ENCODE measurements at regions not wholly inside any gene's neighbourhood (a gene's known extent, or its start where the extent isn't known, plus 50 kb on each side); places are given as distances from the start of the nearest gene placed in this dataset.

DNA sequence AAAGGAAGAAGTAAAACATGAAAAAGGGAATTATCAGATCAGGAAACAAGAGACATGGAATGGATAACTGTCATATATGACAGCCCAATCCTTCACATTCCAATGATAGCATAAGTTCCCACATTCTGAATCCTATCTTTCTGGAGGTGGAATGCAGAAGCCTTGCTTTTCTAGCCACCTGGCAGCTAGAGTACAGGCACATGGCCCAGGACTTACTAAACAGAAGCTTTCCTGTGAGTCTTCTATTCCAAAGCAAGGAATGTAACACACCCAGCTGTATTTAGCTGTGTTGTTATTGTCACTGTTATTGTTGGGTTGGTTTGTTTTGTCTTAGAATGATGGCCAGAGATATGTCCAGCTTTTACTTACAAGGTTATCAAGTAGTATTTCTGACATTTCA is 780.5 kb upstream of the ZNF608 start:
- Mint-ChIP-seq H3K27me3 (no peaks in the 10 kb centered on the region), H3K4me1 (no peaks in the 10 kb centered on the region), H3K27ac (ENCODE audit: low read depth) (no peak overlapping the region), H3K4me3 (no peak overlapping the region), H3K9me3 (peaks cover 17% of the 10 kb centered on the region), H3K36me3 (ENCODE audit: insufficient read depth) (no peaks in the 10 kb centered on the region)
- DNase-seq (ENCODE audit: low spot score in 2 of 2) (no peak), ATAC-seq (replicated peaks; ENCODE audit: extremely low read depth, poor library complexity, severe bottlenecking) (no peak)

DNA sequence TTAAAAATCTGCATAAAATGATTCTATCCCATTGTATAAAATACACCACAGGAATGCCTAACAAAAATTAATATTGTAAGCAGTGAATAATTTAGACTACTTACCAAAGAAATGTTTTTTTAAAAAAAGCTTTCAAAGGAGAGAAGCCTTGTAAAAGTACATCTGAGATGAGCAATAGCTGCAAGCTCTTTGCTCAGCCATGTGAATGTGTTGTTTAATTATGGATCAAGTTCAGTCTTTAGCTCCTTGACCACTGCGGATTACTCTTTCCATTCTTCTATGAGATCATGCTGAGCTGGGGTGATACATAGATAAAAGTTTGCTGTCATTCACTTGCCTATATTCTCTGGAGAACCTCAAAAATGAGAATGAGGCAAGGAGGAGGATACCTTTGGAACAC is 782.4 kb upstream of the ZNF608 start:
- H3K9me3 Mint-ChIP-seq, result peaks cover 17% of the 10 kb centered on the region
- no peak for ATAC-seq (replicated peaks; ENCODE audit: extremely low read depth, poor library complexity, severe bottlenecking)
- H3K4me3 Mint-ChIP-seq, result no peak overlapping the region
- no peaks in the 10 kb centered on the region for H3K4me1 Mint-ChIP-seq
- H3K27ac Mint-ChIP-seq (ENCODE audit: low read depth), result no peak overlapping the region
- no peak for DNase-seq (ENCODE audit: low spot score in 2 of 2)
- no peaks in the 10 kb centered on the region for H3K36me3 Mint-ChIP-seq (ENCODE audit: insufficient read depth)
- no peaks in the 10 kb centered on the region for H3K27me3 Mint-ChIP-seq

DNA sequence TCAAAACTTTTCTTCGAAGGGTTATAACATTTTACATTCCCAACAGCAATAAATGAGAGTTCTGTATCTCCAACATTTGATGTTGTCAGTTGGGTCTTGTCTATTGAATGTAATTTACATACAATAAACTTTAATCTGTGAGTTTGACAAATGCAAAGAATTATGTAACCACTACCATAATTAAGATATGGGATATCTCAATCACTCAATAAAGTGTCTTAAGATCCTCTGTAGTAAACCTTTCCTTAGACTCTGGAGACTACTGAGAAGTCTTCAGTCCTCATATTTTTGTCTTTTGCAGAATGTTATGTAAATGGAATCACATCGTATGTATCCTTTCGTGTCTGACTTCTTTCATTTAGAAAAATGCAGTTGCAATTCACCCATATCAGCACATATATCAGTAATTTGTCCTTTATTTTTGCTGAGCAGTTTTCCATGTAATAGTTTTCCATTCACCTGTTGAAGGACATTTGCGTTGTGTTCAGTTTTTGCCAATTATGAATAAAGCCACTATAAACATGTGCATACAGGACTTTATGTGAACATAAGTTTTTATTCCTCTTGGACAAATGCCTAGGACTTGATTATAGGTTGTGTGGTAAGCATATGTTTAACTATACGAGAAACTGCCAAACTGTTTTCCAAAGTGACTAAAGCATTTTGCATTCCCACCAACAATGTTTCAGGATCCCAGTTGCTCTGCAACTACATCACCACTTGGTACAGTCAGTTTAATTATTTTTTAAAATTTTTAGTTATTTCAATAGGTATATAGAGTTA is 784.6 kb upstream of the ZNF608 start:
- Mint-ChIP-seq H3K4me1 (no peaks in the 10 kb centered on the region), H3K36me3 (ENCODE audit: insufficient read depth) (no peaks in the 10 kb centered on the region), H3K27me3 (no peaks in the 10 kb centered on the region), H3K4me3 (no peak overlapping the region), H3K9me3 (peaks cover 17% of the 10 kb centered on the region), H3K27ac (ENCODE audit: low read depth) (no peak overlapping the region)
- DNase-seq (ENCODE audit: low spot score in 2 of 2), result no peak
- ATAC-seq (replicated peaks; ENCODE audit: extremely low read depth, poor library complexity, severe bottlenecking), result no peak

- no peak overlapping the region for H3K4me3 Mint-ChIP-seq
- H3K4me1 Mint-ChIP-seq, result no peaks in the 10 kb centered on the region
- H3K9me3 Mint-ChIP-seq, result peaks cover 34% of the 10 kb centered on the region
- ATAC-seq (replicated peaks; ENCODE audit: extremely low read depth, poor library complexity, severe bottlenecking) (no peak), DNase-seq (ENCODE audit: low spot score in 2 of 2) (no peak)
- H3K36me3 Mint-ChIP-seq (ENCODE audit: insufficient read depth), result no peaks in the 10 kb centered on the region
- H3K27me3 Mint-ChIP-seq, result no peaks in the 10 kb centered on the region
- H3K27ac Mint-ChIP-seq (ENCODE audit: low read depth), result no peak overlapping the region
Observed at GRCh38 chr5:125536095-125536494, 789.7 kb upstream of the ZNF608 start.

GRCh38 chr5:125536582-125536981 is 790.1 kb upstream of the ZNF608 start:
- Mint-ChIP-seq H3K27me3 (no peaks in the 10 kb centered on the region), H3K4me3 (no peak overlapping the region), H3K36me3 (ENCODE audit: insufficient read depth) (no peaks in the 10 kb centered on the region), H3K27ac (ENCODE audit: low read depth) (no peak overlapping the region), H3K9me3 (peaks cover 36% of the 10 kb centered on the region), H3K4me1 (no peaks in the 10 kb centered on the region)
- DNase-seq (ENCODE audit: low spot score in 2 of 2) (no peak), ATAC-seq (replicated peaks; ENCODE audit: extremely low read depth, poor library complexity, severe bottlenecking) (no peak)

GRCh38 chr5:125537661-125538060 is 791.2 kb upstream of the ZNF608 start:
- DNase-seq (ENCODE audit: low spot score in 2 of 2) (no peak), ATAC-seq (replicated peaks; ENCODE audit: extremely low read depth, poor library complexity, severe bottlenecking) (no peak)
- Mint-ChIP-seq H3K27me3 (no peaks in the 10 kb centered on the region), H3K9me3 (peaks cover 36% of the 10 kb centered on the region), H3K4me3 (no peak overlapping the region), H3K27ac (ENCODE audit: low read depth) (no peak overlapping the region), H3K36me3 (ENCODE audit: insufficient read depth) (no peaks in the 10 kb centered on the region), H3K4me1 (no peaks in the 10 kb centered on the region)

DNA sequence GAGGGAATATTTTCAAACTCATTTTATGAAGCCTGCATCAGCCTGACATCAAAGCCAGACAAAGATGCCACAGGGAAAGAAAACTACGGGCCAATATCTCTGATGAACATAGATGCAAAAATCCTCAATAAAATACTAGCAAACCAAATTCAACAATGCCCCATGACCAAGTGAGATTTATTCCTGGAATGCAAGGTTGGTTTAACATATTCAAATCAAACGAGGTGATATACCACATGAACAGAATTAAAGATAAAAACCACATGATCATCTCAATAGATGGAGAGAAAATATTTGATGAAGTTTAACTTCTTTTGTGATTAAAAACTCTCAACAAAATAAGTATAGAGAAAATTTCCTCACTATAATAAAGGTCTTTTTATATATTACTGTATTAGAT is 792.0 kb upstream of the ZNF608 start:
- no peak overlapping the region for H3K27ac Mint-ChIP-seq (ENCODE audit: low read depth)
- DNase-seq (ENCODE audit: low spot score in 2 of 2) (no peak), ATAC-seq (replicated peaks; ENCODE audit: extremely low read depth, poor library complexity, severe bottlenecking) (no peak)
- H3K4me1 Mint-ChIP-seq, result no peaks in the 10 kb centered on the region
- H3K36me3 Mint-ChIP-seq (ENCODE audit: insufficient read depth), result no peaks in the 10 kb centered on the region
- H3K9me3 Mint-ChIP-seq, result peaks cover 36% of the 10 kb centered on the region
- no peak overlapping the region for H3K4me3 Mint-ChIP-seq
- H3K27me3 Mint-ChIP-seq, result no peaks in the 10 kb centered on the region

DNA sequence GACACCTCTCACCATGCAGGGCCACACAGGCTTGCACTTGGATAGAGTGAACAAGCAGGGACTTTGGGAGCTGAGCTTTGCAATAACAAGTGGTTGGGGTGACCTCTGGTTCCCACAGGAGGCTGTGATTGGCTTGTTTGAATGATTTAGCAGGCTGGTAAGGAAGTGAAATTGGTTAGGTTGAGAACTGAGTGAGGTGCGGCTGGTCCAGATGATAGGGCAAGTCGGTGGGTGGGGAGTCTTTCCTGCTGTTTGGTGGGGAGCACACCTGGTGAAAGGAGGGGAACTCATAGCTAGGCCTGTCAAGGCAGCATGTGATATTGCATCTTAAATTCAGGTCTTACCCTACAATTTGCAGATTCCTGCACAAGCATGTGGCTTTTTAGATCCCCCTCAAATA is 794.6 kb upstream of the ZNF608 start:
- DNase-seq (ENCODE audit: low spot score in 2 of 2), result no peak
- H3K4me3 Mint-ChIP-seq, result no peak overlapping the region
- no peaks in the 10 kb centered on the region for H3K27me3 Mint-ChIP-seq
- H3K9me3 Mint-ChIP-seq, result peaks cover 30% of the 10 kb centered on the region
- H3K4me1 Mint-ChIP-seq, result no peaks in the 10 kb centered on the region
- no peaks in the 10 kb centered on the region for H3K36me3 Mint-ChIP-seq (ENCODE audit: insufficient read depth)
- ATAC-seq (replicated peaks; ENCODE audit: extremely low read depth, poor library complexity, severe bottlenecking), result no peak
- no peak overlapping the region for H3K27ac Mint-ChIP-seq (ENCODE audit: low read depth)

- DNase-seq (ENCODE audit: low spot score in 2 of 2) (no peak), ATAC-seq (replicated peaks; ENCODE audit: extremely low read depth, poor library complexity, severe bottlenecking) (no peak)
- peaks cover 22% of the 10 kb centered on the region for H3K9me3 Mint-ChIP-seq
- H3K4me3 Mint-ChIP-seq, result no peak overlapping the region
- no peaks in the 10 kb centered on the region for H3K36me3 Mint-ChIP-seq (ENCODE audit: insufficient read depth)
- H3K4me1 Mint-ChIP-seq, result no peaks in the 10 kb centered on the region
- H3K27me3 Mint-ChIP-seq, result no peaks in the 10 kb centered on the region
- no peak overlapping the region for H3K27ac Mint-ChIP-seq (ENCODE audit: low read depth)
Observed at GRCh38 chr5:125549322-125549911, 803.0 kb upstream of the ZNF608 start.

- DNase-seq (ENCODE audit: low spot score in 2 of 2), result no peak
- ATAC-seq (replicated peaks; ENCODE audit: extremely low read depth, poor library complexity, severe bottlenecking), result no peak
- Mint-ChIP-seq H3K4me3 (no peak overlapping the region), H3K4me1 (no peaks in the 10 kb centered on the region), H3K9me3 (peaks cover 22% of the 10 kb centered on the region), H3K27me3 (no peaks in the 10 kb centered on the region), H3K27ac (ENCODE audit: low read depth) (no peak overlapping the region), H3K36me3 (ENCODE audit: insufficient read depth) (no peaks in the 10 kb centered on the region)
Observed at GRCh38 chr5:125550274-125550673, 803.8 kb upstream of the ZNF608 start.

DNA sequence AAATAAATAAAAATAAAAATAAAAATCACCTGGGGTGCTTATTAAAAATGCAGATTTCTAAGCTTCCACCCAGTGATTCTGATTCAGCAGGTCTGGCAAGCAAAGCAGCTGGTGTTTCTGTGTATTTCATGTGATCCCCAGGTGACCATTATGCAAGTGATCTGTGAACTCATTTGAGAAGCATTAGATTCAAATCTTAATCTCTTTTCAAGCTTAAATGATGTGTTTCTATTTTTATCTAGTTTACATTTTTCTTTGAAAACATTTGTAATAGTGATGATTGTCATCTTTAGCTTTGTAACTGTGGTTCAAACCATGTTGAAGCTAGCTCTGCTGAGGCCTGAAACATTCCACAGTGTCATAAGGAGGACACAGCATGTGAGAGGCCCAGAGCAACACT is 804.8 kb upstream of the ZNF608 start:
- no peaks in the 10 kb centered on the region for H3K4me1 Mint-ChIP-seq
- H3K4me3 Mint-ChIP-seq, result no peak overlapping the region
- H3K9me3 Mint-ChIP-seq, result peaks cover 22% of the 10 kb centered on the region
- H3K36me3 Mint-ChIP-seq (ENCODE audit: insufficient read depth), result no peaks in the 10 kb centered on the region
- no peaks in the 10 kb centered on the region for H3K27me3 Mint-ChIP-seq
- ATAC-seq (replicated peaks; ENCODE audit: extremely low read depth, poor library complexity, severe bottlenecking) (no peak), DNase-seq (ENCODE audit: low spot score in 2 of 2) (no peak)
- H3K27ac Mint-ChIP-seq (ENCODE audit: low read depth), result no peak overlapping the region

DNA sequence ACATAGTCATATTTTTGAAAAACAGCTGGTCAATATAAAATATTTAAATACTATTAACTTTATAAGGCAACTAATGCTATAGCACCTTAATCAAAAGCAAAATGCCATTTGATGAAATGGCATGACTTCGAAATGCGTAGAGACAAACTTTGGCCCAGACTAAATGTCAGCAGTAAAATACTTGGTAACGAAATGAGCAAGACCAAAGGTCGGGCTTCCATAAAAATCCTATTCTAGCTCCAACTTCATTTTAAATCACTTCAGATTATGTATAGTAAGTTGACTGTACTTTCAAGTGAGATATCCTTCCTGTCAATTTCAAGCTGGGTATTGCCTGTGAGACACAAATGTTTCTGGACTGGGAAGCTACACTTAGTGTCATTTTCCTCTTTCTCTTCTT is 805.4 kb upstream of the ZNF608 start:
- Mint-ChIP-seq H3K4me1 (no peaks in the 10 kb centered on the region), H3K36me3 (ENCODE audit: insufficient read depth) (no peaks in the 10 kb centered on the region), H3K9me3 (peaks cover 22% of the 10 kb centered on the region), H3K27ac (ENCODE audit: low read depth) (no peak overlapping the region), H3K4me3 (no peak overlapping the region), H3K27me3 (no peaks in the 10 kb centered on the region)
- DNase-seq (ENCODE audit: low spot score in 2 of 2) (no peak), ATAC-seq (replicated peaks; ENCODE audit: extremely low read depth, poor library complexity, severe bottlenecking) (no peak)

DNA sequence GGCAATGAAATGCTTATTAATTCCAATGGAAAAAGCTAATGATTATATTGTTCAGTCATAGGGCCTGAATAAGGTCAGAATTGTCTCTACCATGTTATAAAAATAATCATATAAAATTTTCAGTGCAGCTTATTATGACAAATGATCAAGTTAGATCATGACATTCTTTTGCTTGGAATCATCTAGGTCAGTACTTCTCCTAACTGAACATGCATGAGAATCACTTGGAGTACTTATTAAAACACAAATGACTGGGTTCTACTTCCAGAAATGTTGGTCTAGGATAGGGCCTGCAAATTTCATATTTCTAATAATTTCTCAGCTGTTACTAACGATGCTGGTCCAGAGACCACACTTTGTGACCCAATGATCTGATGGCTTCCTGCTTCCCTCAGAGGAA is 806.0 kb upstream of the ZNF608 start:
- no peak for DNase-seq (ENCODE audit: low spot score in 2 of 2)
- Mint-ChIP-seq H3K27ac (ENCODE audit: low read depth) (no peak overlapping the region), H3K4me3 (no peak overlapping the region), H3K36me3 (ENCODE audit: insufficient read depth) (no peaks in the 10 kb centered on the region), H3K27me3 (no peaks in the 10 kb centered on the region), H3K9me3 (peaks cover 22% of the 10 kb centered on the region), H3K4me1 (no peaks in the 10 kb centered on the region)
- no peak for ATAC-seq (replicated peaks; ENCODE audit: extremely low read depth, poor library complexity, severe bottlenecking)
